ENCODE measurements at regions not wholly inside any gene's neighbourhood (a gene's known extent, or its start where the extent isn't known, plus 50 kb on each side); places are given as distances from the start of the nearest gene placed in this dataset.

GRCh38 chr3:152638707-152639450 lies 196.1 kb upstream of the P2RY1 start:
- ChIA-PET POLR2A (interaction anchor here (0.6 kb wide), 1 partner anchor 54 kb away, joined by 3 read pairs; no protein-coding TSS in a partner anchor), SMC1A (ENCODE audit: uncharacterized antibody, unreplicated experiment) (interaction anchor here (2.2 kb wide), 1 partner anchor 11 kb away, joined by 7 read pairs; no protein-coding TSS in a partner anchor), RAD21 (ENCODE audit: unreplicated experiment) (no interaction called here), CTCF (no interaction called here)
- no peaks in the 10 kb centered on the region for H3K79me2 ChIP-seq (ENCODE audit: control insufficient read depth, insufficient read depth, low read length)
- no peak overlapping the region for H3K27ac ChIP-seq (ENCODE audit: control insufficient read depth, insufficient read depth)
- H2AFZ ChIP-seq (ENCODE audit: control insufficient read depth, low read depth, low read length): no peak overlapping the region
- H3K4me1 ChIP-seq (ENCODE audit: control insufficient read depth, insufficient read depth, low read length): no peaks in the 10 kb centered on the region
- BruUV-seq (replicated peaks): no TSS peak
- no peak for ATAC-seq
- no peak overlapping the region for H3K9ac ChIP-seq (ENCODE audit: control insufficient read depth, insufficient read depth, low read length)
- no peaks in the 10 kb centered on the region for H3K9me3 ChIP-seq (replicated peaks; ENCODE audit: control insufficient read depth, insufficient read depth, low read length)
- DNase-seq (ENCODE audit: low read depth, low spot score): no peak
- H3K4me2 ChIP-seq (ENCODE audit: control insufficient read depth, insufficient read depth): no peak overlapping the region
- intact Hi-C loops (cut with micrococcal nuclease; ENCODE audit: unreplicated experiment) (no loop called here), in situ Hi-C loops (cut with MboI) (no loop called here)
- FAIRE-seq: no peak
- H4K20me1 ChIP-seq (ENCODE audit: control insufficient read depth, insufficient read depth): no peaks in the 10 kb centered on the region
- H3K27me3 ChIP-seq (replicated peaks in 1 of 2; ENCODE audit: control insufficient read depth in 2 of 2, insufficient read depth in 2 of 2, low read length in 1 of 2): no peaks in the 10 kb centered on the region; a peak in 1 of 4 replicates
- H3K36me3 ChIP-seq (ENCODE audit: control insufficient read depth in 2 of 2, insufficient read depth in 2 of 2, low read length in 1 of 2): no peaks in the 10 kb centered on the region
- H3K4me3 ChIP-seq: no peak overlapping the region
- WGBS (ENCODE audit: insufficient coverage, insufficient replicate concordance, low lambda C conversion rate, missing lambda C conversion rate): 62% methylated on average over 8 of the region's 8 CpGs
- TF ChIP-seq, protein P1, sequence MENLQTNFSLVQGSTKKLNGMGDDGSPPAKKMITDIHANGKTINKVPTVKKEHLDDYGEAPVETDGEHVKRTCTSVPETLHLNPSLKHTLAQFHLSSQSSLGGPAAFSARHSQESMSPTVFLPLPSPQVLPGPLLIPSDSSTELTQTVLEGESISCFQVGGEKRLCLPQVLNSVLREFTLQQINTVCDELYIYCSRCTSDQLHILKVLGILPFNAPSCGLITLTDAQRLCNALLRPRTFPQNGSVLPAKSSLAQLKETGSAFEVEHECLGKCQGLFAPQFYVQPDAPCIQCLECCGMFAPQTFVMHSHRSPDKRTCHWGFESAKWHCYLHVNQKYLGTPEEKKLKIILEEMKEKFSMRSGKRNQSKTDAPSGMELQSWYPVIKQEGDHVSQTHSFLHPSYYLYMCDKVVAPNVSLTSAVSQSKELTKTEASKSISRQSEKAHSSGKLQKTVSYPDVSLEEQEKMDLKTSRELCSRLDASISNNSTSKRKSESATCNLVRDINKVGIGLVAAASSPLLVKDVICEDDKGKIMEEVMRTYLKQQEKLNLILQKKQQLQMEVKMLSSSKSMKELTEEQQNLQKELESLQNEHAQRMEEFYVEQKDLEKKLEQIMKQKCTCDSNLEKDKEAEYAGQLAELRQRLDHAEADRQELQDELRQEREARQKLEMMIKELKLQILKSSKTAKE (IDR thresholded peaks at IDR 0.05; ENCODE audit: low read depth, poor library complexity, severe bottlenecking): no peak
- TF ChIP-seq, protein P2, sequence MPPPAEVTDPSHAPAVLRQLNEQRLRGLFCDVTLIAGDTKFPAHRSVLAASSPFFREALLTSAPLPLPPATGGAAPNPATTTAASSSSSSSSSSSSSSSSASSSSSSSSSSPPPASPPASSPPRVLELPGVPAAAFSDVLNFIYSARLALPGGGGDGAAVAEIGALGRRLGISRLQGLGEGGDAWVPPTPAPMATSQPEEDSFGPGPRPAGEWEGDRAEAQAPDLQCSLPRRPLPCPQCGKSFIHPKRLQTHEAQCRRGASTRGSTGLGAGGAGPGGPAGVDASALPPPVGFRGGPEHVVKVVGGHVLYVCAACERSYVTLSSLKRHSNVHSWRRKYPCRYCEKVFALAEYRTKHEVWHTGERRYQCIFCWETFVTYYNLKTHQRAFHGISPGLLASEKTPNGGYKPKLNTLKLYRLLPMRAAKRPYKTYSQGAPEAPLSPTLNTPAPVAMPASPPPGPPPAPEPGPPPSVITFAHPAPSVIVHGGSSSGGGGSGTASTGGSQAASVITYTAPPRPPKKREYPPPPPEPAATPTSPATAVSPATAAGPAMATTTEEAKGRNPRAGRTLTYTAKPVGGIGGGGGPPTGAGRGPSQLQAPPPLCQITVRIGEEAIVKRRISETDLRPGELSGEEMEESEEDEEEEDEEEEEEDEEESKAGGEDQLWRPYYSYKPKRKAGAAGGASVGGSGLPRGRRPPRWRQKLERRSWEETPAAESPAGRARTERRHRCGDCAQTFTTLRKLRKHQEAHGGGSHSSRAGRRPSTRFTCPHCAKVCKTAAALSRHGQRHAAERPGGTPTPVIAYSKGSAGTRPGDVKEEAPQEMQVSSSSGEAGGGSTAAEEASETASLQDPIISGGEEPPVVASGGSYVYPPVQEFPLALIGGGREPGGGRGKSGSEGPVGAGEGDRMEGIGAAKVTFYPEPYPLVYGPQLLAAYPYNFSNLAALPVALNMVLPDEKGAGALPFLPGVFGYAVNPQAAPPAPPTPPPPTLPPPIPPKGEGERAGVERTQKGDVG (CRISPR knock-in tag; IDR thresholded peaks at IDR 0.05): no peak
- TF ChIP-seq CBX5 (IDR thresholded peaks at IDR 0.05; ENCODE audit: low read depth): no peak
- TF ChIP-seq NBN (IDR thresholded peaks at IDR 0.05): no peak
- no peak for TF ChIP-seq IKZF1 (conservative IDR thresholded peaks at IDR 0.05)
- no peak for TF ChIP-seq BCLAF1 (IDR thresholded peaks at IDR 0.05)
- no peak for TF ChIP-seq SPI1 (IDR thresholded peaks at IDR 0.05; ENCODE audit: borderline replicate concordance, insufficient read depth, low read depth, low read length)
- no peak for TF ChIP-seq BMI1 (IDR thresholded peaks at IDR 0.05; ENCODE audit: borderline replicate concordance)
- no peak for TF ChIP-seq SREBF1 (IDR thresholded peaks at IDR 0.05; ENCODE audit: low read length)
- no peak for TF ChIP-seq RBBP5 (conservative IDR thresholded peaks at IDR 0.05)
- TF ChIP-seq, protein P3, sequence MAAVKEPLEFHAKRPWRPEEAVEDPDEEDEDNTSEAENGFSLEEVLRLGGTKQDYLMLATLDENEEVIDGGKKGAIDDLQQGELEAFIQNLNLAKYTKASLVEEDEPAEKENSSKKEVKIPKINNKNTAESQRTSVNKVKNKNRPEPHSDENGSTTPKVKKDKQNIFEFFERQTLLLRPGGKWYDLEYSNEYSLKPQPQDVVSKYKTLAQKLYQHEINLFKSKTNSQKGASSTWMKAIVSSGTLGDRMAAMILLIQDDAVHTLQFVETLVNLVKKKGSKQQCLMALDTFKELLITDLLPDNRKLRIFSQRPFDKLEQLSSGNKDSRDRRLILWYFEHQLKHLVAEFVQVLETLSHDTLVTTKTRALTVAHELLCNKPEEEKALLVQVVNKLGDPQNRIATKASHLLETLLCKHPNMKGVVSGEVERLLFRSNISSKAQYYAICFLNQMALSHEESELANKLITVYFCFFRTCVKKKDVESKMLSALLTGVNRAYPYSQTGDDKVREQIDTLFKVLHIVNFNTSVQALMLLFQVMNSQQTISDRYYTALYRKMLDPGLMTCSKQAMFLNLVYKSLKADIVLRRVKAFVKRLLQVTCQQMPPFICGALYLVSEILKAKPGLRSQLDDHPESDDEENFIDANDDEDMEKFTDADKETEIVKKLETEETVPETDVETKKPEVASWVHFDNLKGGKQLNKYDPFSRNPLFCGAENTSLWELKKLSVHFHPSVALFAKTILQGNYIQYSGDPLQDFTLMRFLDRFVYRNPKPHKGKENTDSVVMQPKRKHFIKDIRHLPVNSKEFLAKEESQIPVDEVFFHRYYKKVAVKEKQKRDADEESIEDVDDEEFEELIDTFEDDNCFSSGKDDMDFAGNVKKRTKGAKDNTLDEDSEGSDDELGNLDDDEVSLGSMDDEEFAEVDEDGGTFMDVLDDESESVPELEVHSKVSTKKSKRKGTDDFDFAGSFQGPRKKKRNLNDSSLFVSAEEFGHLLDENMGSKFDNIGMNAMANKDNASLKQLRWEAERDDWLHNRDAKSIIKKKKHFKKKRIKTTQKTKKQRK (IDR thresholded peaks at IDR 0.05; ENCODE audit: low read depth, low read length): no peak
- no peak for TF ChIP-seq POLR2A (IDR thresholded peaks at IDR 0.05; ENCODE audit: low read depth, low read length)
- TF ChIP-seq YBX1 (IDR thresholded peaks at IDR 0.05): no peak
